SU-DHL-6 (cell line): ENCODE measurements at regions not wholly inside any gene's neighbourhood (a gene's known extent, or its start where the extent isn't known, plus 50 kb on each side); places are given as distances from the start of the nearest gene placed in this dataset.

Source experiments
- H2AFZ ChIP-seq: fragments of 200-600 bp; sonication (generic); 2 replicates; pipeline ENCODE4 v1.6.1; 2014; ENCODE audit warnings: low read depth, mild to moderate bottlenecking, moderate library complexity, mixed read lengths, antibody characterized with exemption, low read length; ENCODE audit not compliant: severe bottlenecking
- H3F3A ChIP-seq: fragments of 200-600 bp; shearing (Covaris generic); 2 replicates; pipeline ENCODE4 v1.6.0; 2016; ENCODE audit warnings: antibody characterized with exemption, mild to moderate bottlenecking; ENCODE audit not compliant: insufficient read depth
- H3K27ac ChIP-seq: fragments of 200-600 bp; sonication (generic); 2 replicates; pipeline ENCODE4 v1.5.1; 2016; ENCODE audit warnings: low read depth, mild to moderate bottlenecking, low read length, moderate library complexity, mixed read lengths
- H3K27me3 ChIP-seq: fragments of 200-600 bp; sonication (generic), shearing (Covaris generic); 2 replicates; pipeline ENCODE4 v1.6.0; 2014; ENCODE audit warnings: mild to moderate bottlenecking, low read length
- H3K36me3 ChIP-seq: fragments of 200-600 bp; sonication (generic); 2 replicates; pipeline ENCODE4 v1.6.1; 2014; ENCODE audit warnings: mild to moderate bottlenecking, low read length, mixed read lengths
- H3K4me2 ChIP-seq: fragments of 300-600, 200-600 bp; shearing (Covaris generic), sonication (generic); 2 replicates; pipeline ENCODE4 v1.6.0; 2014; ENCODE audit warnings: low read length, low read depth, mild to moderate bottlenecking; ENCODE audit not compliant: poor library complexity, severe bottlenecking
- H3K4me3 ChIP-seq: fragments of 200-600 bp; sonication (generic); 2 replicates; pipeline ENCODE4 v1.5.1; 2014; ENCODE audit warnings: antibody characterized with exemption, low read length, mild to moderate bottlenecking, mixed read lengths; ENCODE audit not compliant: insufficient read depth, poor library complexity, severe bottlenecking
- H3K79me2 ChIP-seq: fragments of 200-600 bp; sonication (generic); 2 replicates; pipeline ENCODE4 v1.6.1; 2014; ENCODE audit warnings: mild to moderate bottlenecking, low read length, moderate library complexity; ENCODE audit not compliant: insufficient read depth
- H3K9ac ChIP-seq: fragments of 200-600 bp; sonication (generic); 2 replicates; pipeline ENCODE4 v1.7.0; 2014; ENCODE audit warnings: mild to moderate bottlenecking, low read length
- H3K9me2 ChIP-seq: fragments of 200-600 bp; sonication (generic); replicated peaks from 2 replicates; pipeline ENCODE4 v1.6.1; 2014; ENCODE audit warnings: low read length; ENCODE audit not compliant: insufficient read depth
- H3K9me3 ChIP-seq: fragments of 200-600 bp; sonication (generic); 2 replicates; pipeline ENCODE4 v1.6.1; 2014; ENCODE audit warnings: low read length, mixed read lengths; ENCODE audit not compliant: insufficient read depth
- H4K20me1 ChIP-seq: fragments of 200-600 bp; sonication (generic); 2 replicates; pipeline ENCODE4 v1.6.1; 2014; ENCODE audit warnings: low read depth, mild to moderate bottlenecking, antibody characterized with exemption, low read length, moderate library complexity, mixed read lengths
- CTCF ChIP-seq: fragments of 200-600 bp; sonication (generic); IDR thresholded peaks from one replicate; pipeline ENCODE4 v1.5.1; 2017; ENCODE audit warnings: antibody characterized with exemption, mild to moderate bottlenecking, low read length, moderate library complexity; ENCODE audit not compliant: insufficient read depth, poor library complexity, severe bottlenecking
- EZH2phosphoT487 ChIP-seq: fragments of 200-600 bp; sonication (generic), shearing (Covaris generic); conservative IDR thresholded peaks from 2 replicates; pipeline ENCODE4 v1.6.1; 2018; ENCODE audit warnings: mild to moderate bottlenecking, antibody characterized with exemption, low read length, moderate library complexity, mixed read lengths

GRCh38 chrX:42976746-42977366, 198.9 kb upstream of the PPP1R2C start:
- H2AFZ ChIP-seq = no peak overlapping the region
- H3K27me3 ChIP-seq = no peaks in the 10 kb centered on the region
- peak; percentile 48 for TF ChIP-seq CTCF
- no peak for TF ChIP-seq EZH2phosphoT487
- no peaks in the 10 kb centered on the region for H3K9me3 ChIP-seq
- no peaks in the 10 kb centered on the region for H3K9me2 ChIP-seq
- H3K4me2 ChIP-seq = peak overlapping the region; percentile 44
- no peaks in the 10 kb centered on the region for H3K36me3 ChIP-seq
- no peaks in the 10 kb centered on the region for H3K79me2 ChIP-seq
- peaks cover 18% of the 10 kb centered on the region; the same call in 1 of the 2 replicates for H3F3A ChIP-seq
- H3K9ac ChIP-seq = peak overlapping the region; percentile 59
- H3K4me3 ChIP-seq = no peak overlapping the region
- no peaks in the 10 kb centered on the region for H4K20me1 ChIP-seq
- peak overlapping the region; percentile 97 for H3K27ac ChIP-seq

DNA sequence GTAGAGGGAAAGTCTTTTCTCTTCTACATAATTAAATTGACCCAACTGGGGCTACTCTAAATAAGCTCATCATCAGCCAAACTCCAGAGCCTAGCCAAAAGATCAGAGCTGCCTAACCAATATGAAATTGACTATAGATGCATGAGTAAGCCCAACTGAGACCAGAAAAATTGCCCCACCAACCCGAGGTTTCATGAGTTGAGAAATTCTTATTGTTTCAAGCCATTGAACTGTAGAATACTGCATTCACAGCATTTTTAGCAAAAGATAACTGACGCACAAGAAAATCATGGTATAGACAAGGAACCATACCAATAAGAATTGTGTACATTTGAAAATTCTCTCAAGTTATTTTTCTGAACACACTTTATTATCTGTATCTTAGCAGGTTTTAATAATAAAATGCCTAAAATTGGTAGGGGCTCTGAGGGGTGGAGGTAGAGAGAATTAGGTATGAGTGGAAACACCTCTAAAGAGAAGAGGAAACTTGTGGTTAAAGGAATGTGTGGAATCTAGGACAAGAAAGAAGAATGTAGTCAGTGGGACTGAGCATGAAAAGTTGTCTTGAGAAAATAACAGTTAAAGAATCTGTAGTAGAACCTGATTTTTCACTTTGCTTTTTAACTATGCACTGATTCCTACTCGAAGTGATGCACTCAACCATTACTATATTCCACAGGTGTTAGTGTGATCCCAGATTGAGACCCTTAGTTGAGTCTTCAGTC, 200.9 kb upstream of the PPP1R2C start:
- Histone ChIP-seq H3K27ac (peak overlapping the region; percentile 97), H3K27me3 (no peaks in the 10 kb centered on the region), H3F3A (peaks cover 18% of the 10 kb centered on the region; the same call in 1 of the 2 replicates), H3K36me3 (no peaks in the 10 kb centered on the region), H2AFZ (no peak overlapping the region), H3K9ac (peak overlapping the region; percentile 59), H3K9me3 (no peaks in the 10 kb centered on the region), H3K4me3 (no peak overlapping the region), H3K4me2 (peak overlapping the region; percentile 33), H4K20me1 (no peaks in the 10 kb centered on the region), H3K79me2 (no peaks in the 10 kb centered on the region), H3K9me2 (no peaks in the 10 kb centered on the region)
- no peak for TF ChIP-seq CTCF
- no peak for TF ChIP-seq EZH2phosphoT487

- Histone ChIP-seq H3K9ac (peak overlapping the region; percentile 61), H3K4me3 (no peak overlapping the region), H3K36me3 (no peaks in the 10 kb centered on the region), H2AFZ (no peak overlapping the region), H3K27me3 (no peaks in the 10 kb centered on the region), H3K27ac (peak overlapping the region; percentile 100), H3K79me2 (no peaks in the 10 kb centered on the region), H3K9me3 (no peaks in the 10 kb centered on the region), H3K4me2 (peak overlapping the region; percentile 85), H3F3A (peaks cover 48% of the 10 kb centered on the region), H4K20me1 (no peaks in the 10 kb centered on the region), H3K9me2 (no peaks in the 10 kb centered on the region)
- TF ChIP-seq CTCF = no peak
- no peak for TF ChIP-seq EZH2phosphoT487
These were observed 210.7 kb upstream of the PPP1R2C start for GRCh38 chrX:42988700-42989099.
